ENCODE measurements at regions not wholly inside any gene's neighbourhood (a gene's known extent, or its start where the extent isn't known, plus 50 kb on each side); places are given as distances from the start of the nearest gene placed in this dataset.

DNA sequence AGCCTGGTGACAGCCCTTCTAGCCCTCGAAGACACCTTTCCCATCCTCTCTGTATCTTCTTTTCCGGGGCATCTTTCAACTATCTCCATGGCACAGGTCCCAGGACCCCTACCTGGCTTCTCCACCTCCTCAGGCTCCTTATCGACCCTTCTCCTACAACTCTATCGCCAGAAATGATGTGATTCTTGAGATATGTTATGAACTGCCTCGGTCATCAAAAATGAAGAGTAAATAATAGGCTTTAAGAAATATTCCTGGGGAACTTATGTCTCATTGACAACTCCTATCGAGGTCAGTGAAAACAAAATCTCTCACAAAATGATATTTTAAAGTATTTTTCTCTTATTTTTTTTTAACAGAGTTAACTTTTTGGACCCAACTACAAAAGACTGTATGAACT is 405.5 kb upstream of the SHH start:
- Mint-ChIP-seq H3K4me3 (no peak overlapping the region), H3K27ac (no peak overlapping the region), H3K27me3 (no peaks in the 10 kb centered on the region), H3K4me1 (ENCODE audit: low read depth) (no peaks in the 10 kb centered on the region), H3K36me3 (ENCODE audit: low read depth) (no peaks in the 10 kb centered on the region), H3K9me3 (no peaks in the 10 kb centered on the region)
- CTCF ChIA-PET = no interaction called here
- TF ChIP-seq, protein P1, sequence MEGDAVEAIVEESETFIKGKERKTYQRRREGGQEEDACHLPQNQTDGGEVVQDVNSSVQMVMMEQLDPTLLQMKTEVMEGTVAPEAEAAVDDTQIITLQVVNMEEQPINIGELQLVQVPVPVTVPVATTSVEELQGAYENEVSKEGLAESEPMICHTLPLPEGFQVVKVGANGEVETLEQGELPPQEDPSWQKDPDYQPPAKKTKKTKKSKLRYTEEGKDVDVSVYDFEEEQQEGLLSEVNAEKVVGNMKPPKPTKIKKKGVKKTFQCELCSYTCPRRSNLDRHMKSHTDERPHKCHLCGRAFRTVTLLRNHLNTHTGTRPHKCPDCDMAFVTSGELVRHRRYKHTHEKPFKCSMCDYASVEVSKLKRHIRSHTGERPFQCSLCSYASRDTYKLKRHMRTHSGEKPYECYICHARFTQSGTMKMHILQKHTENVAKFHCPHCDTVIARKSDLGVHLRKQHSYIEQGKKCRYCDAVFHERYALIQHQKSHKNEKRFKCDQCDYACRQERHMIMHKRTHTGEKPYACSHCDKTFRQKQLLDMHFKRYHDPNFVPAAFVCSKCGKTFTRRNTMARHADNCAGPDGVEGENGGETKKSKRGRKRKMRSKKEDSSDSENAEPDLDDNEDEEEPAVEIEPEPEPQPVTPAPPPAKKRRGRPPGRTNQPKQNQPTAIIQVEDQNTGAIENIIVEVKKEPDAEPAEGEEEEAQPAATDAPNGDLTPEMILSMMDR (IDR thresholded peaks at IDR 0.05) = no peak
- POLR2A ChIA-PET = no interaction called here
- intact Hi-C loops (cut with micrococcal nuclease) = no loop called here
- DNase-seq (no peak), ATAC-seq (no peak)

DNA sequence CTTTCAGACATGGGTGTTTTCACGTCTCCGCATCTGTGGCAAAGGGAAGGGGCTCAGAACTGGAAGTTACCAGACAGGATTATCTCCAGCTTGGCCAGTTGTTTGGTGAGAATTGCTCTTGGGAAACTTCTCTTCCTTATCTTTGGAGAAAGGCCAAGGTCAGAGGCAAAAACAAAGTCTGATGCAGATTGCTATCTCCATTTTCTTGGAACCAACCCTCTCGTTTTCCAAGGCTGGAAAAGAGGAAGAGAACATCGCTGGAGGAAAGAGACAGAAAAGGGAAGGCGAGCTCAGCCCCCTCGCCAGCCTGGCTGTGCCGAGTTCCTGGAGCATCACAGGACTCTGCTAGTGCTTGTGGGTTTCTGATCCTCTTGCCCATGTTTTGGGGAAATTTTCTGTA is 396.8 kb upstream of the SHH start:
- H3K27ac Mint-ChIP-seq = no peak overlapping the region
- no peak for DNase-seq
- H3K4me3 Mint-ChIP-seq = no peak overlapping the region
- no peak for ATAC-seq
- TF ChIP-seq, protein P1 (IDR thresholded peaks at IDR 0.05) = no peak
- CTCF ChIA-PET = no interaction called here
- no peaks in the 10 kb centered on the region for H3K4me1 Mint-ChIP-seq (ENCODE audit: low read depth)
- H3K9me3 Mint-ChIP-seq = no peaks in the 10 kb centered on the region
- POLR2A ChIA-PET = no interaction called here
- H3K36me3 Mint-ChIP-seq (ENCODE audit: low read depth) = no peaks in the 10 kb centered on the region
- H3K27me3 Mint-ChIP-seq = peaks cover 4% of the 10 kb centered on the region
- intact Hi-C loops (cut with micrococcal nuclease) = no loop called here

DNA sequence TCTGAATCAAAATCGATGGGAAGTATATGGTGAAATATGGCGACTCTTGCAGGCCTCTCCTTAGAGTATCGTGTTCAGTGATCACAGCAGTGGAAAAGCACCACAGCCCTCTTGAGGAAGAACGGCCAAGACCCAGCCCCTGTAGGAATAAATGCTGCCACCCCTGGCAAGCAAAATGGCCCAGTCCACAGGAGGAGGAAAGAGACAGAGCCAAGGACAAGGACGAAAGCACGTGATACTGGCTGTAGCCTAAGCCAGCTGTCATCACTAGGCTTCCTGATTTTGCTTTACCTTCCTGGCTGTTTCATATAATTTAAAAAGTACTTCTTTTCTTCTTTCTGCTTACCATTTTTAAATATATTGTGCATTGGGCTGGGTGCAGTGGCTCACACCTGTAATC is 395.0 kb upstream of the SHH start:
- TF ChIP-seq, protein P1 (IDR thresholded peaks at IDR 0.05) = no peak
- intact Hi-C loops (cut with micrococcal nuclease) = no loop called here
- no peaks in the 10 kb centered on the region for H3K9me3 Mint-ChIP-seq
- DNase-seq (no peak), ATAC-seq (no peak)
- ChIA-PET POLR2A (no interaction called here), CTCF (no interaction called here)
- no peaks in the 10 kb centered on the region for H3K36me3 Mint-ChIP-seq (ENCODE audit: low read depth)
- H3K4me1 Mint-ChIP-seq (ENCODE audit: low read depth) = no peaks in the 10 kb centered on the region
- H3K4me3 Mint-ChIP-seq = no peak overlapping the region
- H3K27me3 Mint-ChIP-seq = peaks cover 4% of the 10 kb centered on the region
- H3K27ac Mint-ChIP-seq = no peak overlapping the region

DNA sequence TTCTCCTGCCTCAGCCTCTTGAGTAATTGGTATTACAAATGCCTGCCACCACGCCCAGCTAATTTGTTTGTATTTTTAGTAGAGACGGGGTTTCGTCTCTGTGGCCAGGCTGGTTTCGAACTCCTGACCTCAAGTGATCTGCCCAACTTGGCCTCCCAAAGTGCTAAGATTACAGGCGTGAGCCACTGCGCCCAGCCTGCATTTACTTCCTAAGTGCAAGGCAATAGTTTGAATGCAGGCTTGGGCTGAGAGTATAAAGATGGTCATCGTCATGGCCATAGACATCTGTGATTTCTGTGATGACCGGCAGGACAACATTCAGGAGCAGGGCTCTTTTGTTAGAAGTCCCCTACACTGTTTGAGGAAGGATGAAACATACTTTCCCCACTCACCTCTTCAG is 393.9 kb upstream of the SHH start:
- Mint-ChIP-seq H3K4me3 (no peak overlapping the region), H3K27ac (no peak overlapping the region), H3K27me3 (peaks cover 4% of the 10 kb centered on the region), H3K9me3 (no peaks in the 10 kb centered on the region), H3K36me3 (ENCODE audit: low read depth) (no peaks in the 10 kb centered on the region), H3K4me1 (ENCODE audit: low read depth) (no peaks in the 10 kb centered on the region)
- DNase-seq (no peak), ATAC-seq (no peak)
- POLR2A ChIA-PET = no interaction called here
- TF ChIP-seq, protein P1 (IDR thresholded peaks at IDR 0.05) = no peak
- CTCF ChIA-PET = no interaction called here
- intact Hi-C loops (cut with micrococcal nuclease) = no loop called here

DNA sequence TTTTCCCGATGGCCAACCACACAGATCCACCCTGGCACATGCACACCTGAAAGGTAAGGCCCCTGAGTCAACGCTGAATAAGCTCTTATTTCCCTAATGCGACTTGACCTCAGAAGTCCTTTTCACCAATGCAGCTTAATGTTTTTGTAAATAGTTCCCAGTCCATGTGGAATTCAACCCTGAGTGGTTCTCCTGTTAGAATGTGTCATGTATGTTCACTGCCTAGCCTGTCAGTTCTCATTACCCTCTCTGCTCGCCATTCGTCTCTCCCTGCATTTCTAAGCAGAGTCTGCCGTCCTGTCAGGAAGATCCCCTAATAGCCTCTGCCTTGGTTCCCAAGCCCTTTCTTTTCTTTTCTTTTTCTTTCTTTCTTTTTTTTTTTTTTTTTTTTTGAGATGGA is 392.6 kb upstream of the SHH start:
- CTCF ChIA-PET = no interaction called here
- TF ChIP-seq, protein P1 (IDR thresholded peaks at IDR 0.05) = no peak
- H3K36me3 Mint-ChIP-seq (ENCODE audit: low read depth) = no peaks in the 10 kb centered on the region
- no peak overlapping the region for H3K4me3 Mint-ChIP-seq
- intact Hi-C loops (cut with micrococcal nuclease) = no loop called here
- no peaks in the 10 kb centered on the region for H3K4me1 Mint-ChIP-seq (ENCODE audit: low read depth)
- POLR2A ChIA-PET = no interaction called here
- no peaks in the 10 kb centered on the region for H3K9me3 Mint-ChIP-seq
- ATAC-seq = no peak
- H3K27me3 Mint-ChIP-seq = no peaks in the 10 kb centered on the region
- DNase-seq = no peak
- H3K27ac Mint-ChIP-seq = no peak overlapping the region
